Epithelial cell of esophagus (primary cell): ENCODE measurements at regions not wholly inside any gene's neighbourhood (a gene's known extent, or its start where the extent isn't known, plus 50 kb on each side); places are given as distances from the start of the nearest gene placed in this dataset.
"Not testable (repeated sequence)": the region's sequence is repeated elsewhere in the genome, so short reads cannot be mapped to it uniquely, and the experiment has no call there.

Experiments used
- DNase-seq: peaks from one replicate; pipeline ENCODE4 v3.0.0; 2010; ENCODE audit warnings: low read depth
- H3K4me3 ChIP-seq: 2 replicates; pipeline ENCODE4 v1.5.1; 2011; ENCODE audit warnings: mild to moderate bottlenecking, low read length, control low read depth
- CTCF ChIP-seq: IDR thresholded peaks from 2 replicates; pipeline ENCODE4 v1.5.1; 2011; ENCODE audit warnings: low read depth, mild to moderate bottlenecking, low read length, control low read depth, inconsistent platforms; ENCODE audit not compliant: insufficient read depth; ENCODE audit errors: missing control alignments

- H3K4me3 ChIP-seq: no peak overlapping the region
- TF ChIP-seq CTCF: no peak
- no peak for DNase-seq
Measured at GRCh38 chr2:15758848-15759247, 167.2 kb downstream of the DDX1 start.

- no peak overlapping the region for H3K4me3 ChIP-seq
- TF ChIP-seq CTCF: no peak
- DNase-seq: no peak
Measured at GRCh38 chr2:15759385-15759784, 167.7 kb downstream of the DDX1 start.

GRCh38 chr2:15759791-15760190 lies 168.1 kb downstream of the DDX1 start:
- not testable (repeated sequence) for H3K4me3 ChIP-seq, DNase-seq

GRCh38 chr2:15760232-15760910 lies 168.7 kb downstream of the DDX1 start:
- no peak for TF ChIP-seq CTCF
- no peak overlapping the region for H3K4me3 ChIP-seq
- no peak for DNase-seq

- DNase-seq: no peak
- no peak overlapping the region for H3K4me3 ChIP-seq
- no peak for TF ChIP-seq CTCF
Measured at GRCh38 chr2:15761056-15761455, 169.4 kb downstream of the DDX1 start.

GRCh38 chr2:15761910-15762309 lies 170.2 kb downstream of the DDX1 start:
- no peak for DNase-seq
- H3K4me3 ChIP-seq: no peak overlapping the region
- TF ChIP-seq CTCF: no peak

GRCh38 chr2:15762449-15762848 lies 170.8 kb downstream of the DDX1 start:
- no peak overlapping the region for H3K4me3 ChIP-seq
- DNase-seq: no peak
- no peak for TF ChIP-seq CTCF
